Vagina (tissue), 2 donors: ENCODE measurements at regions not wholly inside any gene's neighbourhood (a gene's known extent, or its start where the extent isn't known, plus 50 kb on each side); places are given as distances from the start of the nearest gene placed in this dataset.

Experiments used
- DNase-seq, 2 donors: peaks; one replicate each; pipeline ENCODE4 v3.0.0-alpha.2; 2017; ENCODE audit errors: extremely low spot score in 2 of 2
- H3K27ac ChIP-seq: fragments of 200-600 bp; sonication (generic); one replicate; pipeline ENCODE4 v1.5.1; 2019
- H3K27me3 ChIP-seq: fragments of 200-600 bp; sonication (generic); one replicate; pipeline ENCODE4 v1.5.1; 2019
- H3K36me3 ChIP-seq, 2 donors: fragments of 200-600 bp; sonication (generic); one replicate each; pipeline ENCODE4 v1.5.1; 2017 to 2019
- H3K4me1 ChIP-seq: fragments of 200-600 bp; sonication (generic); one replicate; pipeline ENCODE4 v1.5.1; 2019
- H3K4me3 ChIP-seq, 2 donors: fragments of 200-600 bp; sonication (generic); 1 replicate in 1 of 2; 2 replicates in 1 of 2; pipeline ENCODE4 v1.5.1; 2016 to 2019
- H3K9me3 ChIP-seq: fragments of 200-600 bp; sonication (generic); one replicate; pipeline ENCODE4 v1.5.1; 2019
- CTCF ChIP-seq, 3 experiments: fragments of 450-650 bp in 2 of 3; fragments of 200-600 bp in 1 of 3; sonication (generic) in 1 of 3; IDR thresholded peaks; one replicate each; pipeline ENCODE4 v1.5.1; 2017 to 2019; ENCODE audit warnings: antibody characterized with exemption in 3 of 3, mild to moderate bottlenecking in 2 of 3, moderate library complexity in 2 of 3
- POLR2A ChIP-seq, 2 donors: fragments of 450-650 bp; IDR thresholded peaks; one replicate each; pipeline ENCODE4 v1.6.1; 2017; ENCODE audit warnings: antibody characterized with exemption in 2 of 2, mild to moderate bottlenecking in 2 of 2, moderate library complexity in 2 of 2
- POLR2AphosphoS5 ChIP-seq, 2 donors: sonication (generic); formaldehyde crosslinking; IDR thresholded peaks; one replicate each; pipeline ENCODE4 v1.9.0; 2017; ENCODE audit warnings: antibody characterized with exemption in 2 of 2, mild to moderate bottlenecking in 2 of 2, low read depth in 1 of 2; ENCODE audit not compliant: insufficient read depth in 1 of 2
- intact Hi-C: fragments of 100-400 bp; cut with DNase I; formaldehyde crosslinking; loops from one replicate; pipeline ENCODE4 v1.15.1; 2023

DNA sequence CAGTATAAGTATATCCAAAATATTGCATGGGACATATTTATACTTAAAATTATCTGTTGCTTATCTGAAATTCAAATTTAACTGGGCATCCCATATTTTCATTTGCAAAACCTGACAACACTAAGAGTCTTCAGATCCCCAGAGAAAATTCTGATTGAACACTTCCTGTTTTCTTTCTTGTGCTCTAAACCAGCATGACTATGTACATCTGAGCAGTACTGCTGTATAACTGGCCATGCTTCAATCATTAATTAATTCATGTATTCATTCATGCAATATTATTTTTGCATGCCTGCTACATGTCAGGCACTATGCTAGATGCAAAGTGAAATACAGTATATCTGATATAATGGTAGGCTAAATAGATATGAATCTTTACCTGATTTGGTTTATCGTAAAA is 461.2 kb downstream of the TLR4 start:
- TF ChIP-seq POLR2AphosphoS5 (IDR thresholded peaks at IDR 0.05; ENCODE audit: insufficient read depth in 1 of 2, low read depth in 1 of 2) (no peak), CTCF (IDR thresholded peaks at IDR 0.05) (no peak), POLR2A (IDR thresholded peaks at IDR 0.05) (no peak)
- DNase-seq: no peak
- Histone ChIP-seq H3K9me3 (no peaks in the 10 kb centered on the region), H3K4me1 (no peaks in the 10 kb centered on the region), H3K36me3 (no peaks in the 10 kb centered on the region), H3K27me3 (no peaks in the 10 kb centered on the region), H3K27ac (no peak overlapping the region), H3K4me3 (no peak overlapping the region)
- intact Hi-C loops: no loop called here

DNA sequence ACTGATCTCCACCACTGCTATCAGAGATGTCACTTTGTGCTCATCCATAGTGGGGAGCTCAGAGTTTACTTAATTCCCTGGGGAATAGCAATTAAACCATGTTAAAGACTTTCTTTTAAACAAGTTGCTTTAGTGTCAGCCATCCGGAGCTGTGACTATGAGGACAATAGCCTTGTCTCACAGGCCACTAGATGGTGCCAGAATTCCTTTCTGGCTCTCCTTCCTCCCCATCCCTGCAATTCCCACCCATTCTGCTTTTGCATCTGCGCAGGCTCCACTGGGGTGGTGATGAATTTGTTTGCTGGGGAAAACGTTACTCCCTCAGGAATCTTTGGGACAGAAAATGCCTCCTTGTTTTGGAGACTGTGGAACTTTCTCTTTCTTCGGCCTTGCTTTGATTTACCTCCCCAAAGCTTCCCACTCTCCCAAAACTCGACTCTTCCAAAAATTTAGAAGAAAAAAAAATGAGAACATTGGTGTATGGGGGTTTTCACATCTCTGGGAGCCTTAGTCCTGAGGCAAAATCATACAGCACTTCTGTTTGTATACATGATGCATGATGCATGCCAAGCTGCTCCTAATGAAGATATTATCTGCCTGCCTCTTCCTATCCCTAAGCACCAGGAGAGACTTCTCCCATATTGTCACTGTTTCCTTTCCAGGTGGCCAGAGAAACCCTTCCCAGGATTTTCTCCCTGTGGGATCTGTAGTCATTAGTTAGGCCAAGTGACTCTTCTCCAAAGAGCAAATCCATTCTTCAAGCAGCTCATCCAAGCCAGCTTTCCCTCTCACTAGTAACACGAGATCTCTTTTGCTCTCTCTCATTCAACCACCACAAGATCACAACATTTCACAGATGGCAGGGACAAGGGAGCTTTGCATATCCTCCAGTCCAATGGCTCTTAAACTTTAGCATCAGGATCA is 466.1 kb downstream of the TLR4 start:
- H3K36me3 ChIP-seq: no peaks in the 10 kb centered on the region

GRCh38 chr9:118177241-118177640 is 473.0 kb downstream of the TLR4 start:
- no peak for DNase-seq
- H3K4me3 ChIP-seq: no peak overlapping the region
- intact Hi-C loops: no loop called here
- no peaks in the 10 kb centered on the region for H3K36me3 ChIP-seq
- no peak overlapping the region for H3K27ac ChIP-seq
- H3K27me3 ChIP-seq: no peaks in the 10 kb centered on the region
- no peaks in the 10 kb centered on the region for H3K4me1 ChIP-seq
- no peaks in the 10 kb centered on the region for H3K9me3 ChIP-seq
- TF ChIP-seq POLR2AphosphoS5 (IDR thresholded peaks at IDR 0.05; ENCODE audit: insufficient read depth in 1 of 2, low read depth in 1 of 2): no peak
- TF ChIP-seq CTCF (IDR thresholded peaks at IDR 0.05): no peak
- TF ChIP-seq POLR2A (IDR thresholded peaks at IDR 0.05): no peak

More for the DNA sequence above, 466.1 kb downstream of the TLR4 start:
- Histone ChIP-seq H3K27ac (no peak overlapping the region), H3K9me3 (no peaks in the 10 kb centered on the region), H3K4me3 (no peak overlapping the region), H3K27me3 (no peaks in the 10 kb centered on the region), H3K4me1 (no peaks in the 10 kb centered on the region)
- intact Hi-C loops: no loop called here
- TF ChIP-seq POLR2AphosphoS5 (IDR thresholded peaks at IDR 0.05; ENCODE audit: insufficient read depth in 1 of 2, low read depth in 1 of 2) (no peak), POLR2A (IDR thresholded peaks at IDR 0.05) (no peak), CTCF (IDR thresholded peaks at IDR 0.05) (no peak)
- DNase-seq: no peak

GRCh38 chr9:118183576-118183975 is 479.4 kb downstream of the TLR4 start:
- Histone ChIP-seq H3K27me3 (no peaks in the 10 kb centered on the region), H3K27ac (no peak overlapping the region), H3K4me3 (no peak overlapping the region), H3K4me1 (no peaks in the 10 kb centered on the region), H3K9me3 (no peaks in the 10 kb centered on the region), H3K36me3 (no peaks in the 10 kb centered on the region)
- TF ChIP-seq POLR2AphosphoS5 (IDR thresholded peaks at IDR 0.05; ENCODE audit: insufficient read depth in 1 of 2, low read depth in 1 of 2): no peak
- TF ChIP-seq POLR2A (IDR thresholded peaks at IDR 0.05): no peak
- intact Hi-C loops: no loop called here
- DNase-seq: no peak

DNA sequence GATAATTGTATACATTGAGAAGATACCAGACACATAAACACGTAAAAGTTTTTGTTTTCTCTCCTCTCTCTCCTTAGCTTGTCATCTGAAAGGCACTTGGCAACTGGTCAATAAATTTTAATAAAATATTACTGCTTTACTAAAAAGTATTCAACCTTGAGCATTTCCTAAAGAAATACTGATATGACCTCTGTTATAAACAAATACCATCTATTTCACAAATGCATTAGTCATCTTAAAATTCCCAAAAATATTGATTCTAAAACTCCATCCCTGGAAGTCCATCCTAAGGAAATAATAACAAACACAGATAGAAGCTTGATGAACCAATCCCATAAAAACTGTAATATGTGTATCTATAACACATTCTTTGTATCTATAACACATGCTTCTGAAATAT is 483.2 kb downstream of the TLR4 start:
- no peak overlapping the region for H3K27ac ChIP-seq
- DNase-seq: no peak
- H3K36me3 ChIP-seq: no peaks in the 10 kb centered on the region
- no peaks in the 10 kb centered on the region for H3K9me3 ChIP-seq
- H3K4me3 ChIP-seq: no peak overlapping the region
- H3K4me1 ChIP-seq: no peaks in the 10 kb centered on the region
- intact Hi-C loops: no loop called here
- H3K27me3 ChIP-seq: no peaks in the 10 kb centered on the region
- no peak for TF ChIP-seq POLR2AphosphoS5 (IDR thresholded peaks at IDR 0.05; ENCODE audit: insufficient read depth in 1 of 2, low read depth in 1 of 2)
- no peak for TF ChIP-seq POLR2A (IDR thresholded peaks at IDR 0.05)
- no peak for TF ChIP-seq CTCF (IDR thresholded peaks at IDR 0.05)
